ENCODE measurements at regions not wholly inside any gene's neighbourhood (a gene's known extent, or its start where the extent isn't known, plus 50 kb on each side); places are given as distances from the start of the nearest gene placed in this dataset.
"Not testable (repeated sequence)": the region's sequence is repeated elsewhere in the genome, so short reads cannot be mapped to it uniquely, and the experiment has no call there.

GRCh38 chr1:112855152-112855828, 100.7 kb downstream of the SLC16A1 start:
- intact Hi-C loops (cut with micrococcal nuclease) = no loop called here

GRCh38 chr1:112854368-112854984, 101.5 kb downstream of the SLC16A1 start:
- intact Hi-C loops (cut with micrococcal nuclease) = not testable (repeated sequence)

- intact Hi-C loops (cut with micrococcal nuclease) = not testable (repeated sequence)
Measured at GRCh38 chr1:112853915-112854314, 102.1 kb downstream of the SLC16A1 start.

DNA sequence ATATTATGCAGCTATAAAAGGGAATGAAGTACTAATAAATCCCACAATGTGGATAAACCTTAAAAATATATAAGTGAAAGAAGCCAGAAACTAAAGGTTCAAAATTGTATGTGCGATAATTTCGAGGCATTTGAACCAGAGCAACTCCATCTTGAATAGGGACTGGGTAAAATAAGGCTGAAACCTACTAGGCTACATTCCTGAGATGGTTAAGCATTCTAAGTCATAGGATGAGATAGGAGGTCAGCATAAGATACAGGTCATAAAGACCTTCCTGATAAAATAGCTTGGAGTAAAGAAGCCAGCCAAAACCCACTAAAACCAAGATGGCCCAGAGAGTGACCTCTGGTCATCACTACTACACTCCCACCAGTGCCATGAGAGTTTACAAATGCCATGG, 103.1 kb downstream of the SLC16A1 start:
- intact Hi-C loops (cut with micrococcal nuclease) = no loop called here

- intact Hi-C loops (cut with micrococcal nuclease) = no loop called here
Measured at GRCh38 chr1:112852276-112852675, 103.7 kb downstream of the SLC16A1 start.

- intact Hi-C loops (cut with micrococcal nuclease) = no loop called here
Measured at GRCh38 chr1:112850034-112850757, 105.8 kb downstream of the SLC16A1 start.

DNA sequence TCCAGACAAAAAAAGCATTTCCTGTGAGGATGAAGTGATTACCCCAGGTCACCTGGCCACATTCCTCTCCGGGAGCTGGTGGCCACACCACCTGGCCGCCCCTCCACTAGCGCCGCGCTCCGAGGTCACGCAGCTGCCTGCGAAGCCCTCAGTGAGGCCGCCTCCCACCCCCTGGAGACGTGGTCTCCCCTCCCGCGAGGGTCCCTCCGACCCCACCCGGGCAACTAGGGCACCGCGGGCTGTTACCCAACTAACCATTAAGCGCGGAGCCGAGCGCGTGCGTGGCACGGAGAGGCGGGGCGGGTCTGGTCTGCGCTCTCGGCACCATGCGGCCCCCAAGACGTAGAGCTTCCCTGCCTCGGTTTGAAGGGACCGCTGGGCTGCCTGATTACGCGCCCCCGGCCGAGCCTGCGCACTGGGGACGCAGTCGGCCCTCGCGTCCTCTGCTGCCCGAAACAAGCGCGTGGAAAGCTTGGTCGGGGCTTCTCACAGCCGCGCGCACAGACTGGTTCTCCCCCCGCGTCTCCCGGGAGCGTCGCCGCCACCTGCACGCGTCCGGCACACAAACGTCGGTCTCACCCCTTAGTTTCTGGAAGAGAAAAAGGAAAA, 106.5 kb downstream of the SLC16A1 start:
- intact Hi-C loops (cut with micrococcal nuclease) = no loop called here

DNA sequence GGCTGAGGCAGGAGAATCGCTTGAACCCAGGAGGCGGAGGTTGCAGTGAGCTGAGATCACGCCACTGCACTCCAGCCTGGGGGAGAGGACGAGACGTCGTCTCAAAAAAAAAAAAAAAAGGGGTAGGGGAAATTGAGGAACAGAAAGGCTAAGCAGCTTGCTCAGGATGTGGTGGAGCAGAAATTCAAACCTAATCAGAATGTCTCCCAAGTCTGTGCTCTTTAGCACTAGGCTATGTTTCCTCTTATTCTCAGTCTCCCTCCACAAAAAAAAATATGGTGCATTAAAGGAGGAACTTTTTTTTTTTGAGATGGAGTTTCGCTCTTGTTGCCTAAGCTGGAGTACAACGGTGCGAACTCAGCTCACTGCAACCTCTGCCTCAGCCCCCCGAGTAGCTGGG, 114.2 kb downstream of the SLC16A1 start:
- intact Hi-C loops (cut with micrococcal nuclease) = no loop called here

- intact Hi-C loops (cut with micrococcal nuclease) = no loop called here
Measured at GRCh38 chr1:112840631-112841624, 115.1 kb downstream of the SLC16A1 start.

DNA sequence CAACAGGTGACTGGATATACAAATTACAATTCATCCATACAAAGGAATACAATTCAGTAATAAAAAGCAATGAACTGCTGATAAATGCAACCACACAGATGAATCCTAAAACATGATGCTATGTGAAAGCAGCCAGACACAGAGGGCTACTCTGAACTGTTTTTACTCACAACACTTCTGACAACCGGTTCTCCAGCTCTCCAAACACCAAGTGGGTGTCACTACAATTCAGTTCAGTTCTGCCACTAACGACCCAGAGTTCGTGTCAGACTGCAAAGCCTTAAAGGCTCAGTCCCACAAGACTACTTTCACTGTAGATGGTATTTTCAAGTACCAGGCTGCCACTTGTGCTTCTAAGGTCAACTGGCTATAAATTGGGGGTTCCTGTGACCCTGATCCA, 119.4 kb downstream of the SLC16A1 start:
- intact Hi-C loops (cut with micrococcal nuclease) = no loop called here

DNA sequence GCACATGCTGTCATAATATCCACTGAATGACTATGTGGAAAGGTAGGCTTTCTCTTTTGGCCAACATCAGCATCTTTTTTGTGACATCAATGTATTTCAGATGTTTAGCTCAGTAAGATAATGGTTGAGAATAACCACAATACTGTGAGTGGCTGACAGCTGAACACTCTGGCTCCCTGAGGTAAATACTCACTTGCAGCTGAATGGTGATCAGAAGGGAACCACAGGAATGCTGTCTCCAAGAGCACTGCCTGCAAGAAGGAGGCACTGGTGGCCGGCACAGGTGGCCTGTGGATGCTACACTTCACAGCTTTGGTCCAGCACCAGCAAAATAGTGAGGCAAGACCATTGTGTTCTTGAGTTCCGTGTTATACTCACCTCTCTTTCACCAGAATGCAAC, 118.7 kb upstream of the PPM1J start:
- intact Hi-C loops (cut with micrococcal nuclease) = no loop called here

GRCh38 chr1:112832259-112832658, 117.1 kb upstream of the PPM1J start:
- intact Hi-C loops (cut with micrococcal nuclease) = not testable (repeated sequence)

GRCh38 chr1:112829691-112830090, 114.6 kb upstream of the PPM1J start:
- intact Hi-C loops (cut with micrococcal nuclease) = not testable (repeated sequence)

DNA sequence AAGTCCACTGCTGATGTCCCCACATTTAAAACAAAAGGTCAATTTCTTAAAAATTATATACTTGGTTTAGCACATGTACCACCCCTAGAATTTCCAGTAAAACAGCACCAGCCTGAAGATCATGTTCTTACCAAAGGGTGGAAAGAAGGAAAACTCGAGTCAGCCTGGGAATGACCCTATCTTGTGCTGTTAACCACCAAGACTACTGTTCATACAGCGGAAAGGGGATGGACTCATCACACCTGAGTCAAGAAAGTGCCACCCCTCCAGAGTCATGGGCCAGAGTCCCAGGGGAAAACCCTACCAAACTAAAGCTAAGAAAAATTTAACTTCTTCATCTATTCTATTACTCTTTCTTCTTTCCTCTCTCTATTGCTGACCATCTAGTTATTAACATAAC, 113.6 kb upstream of the PPM1J start:
- intact Hi-C loops (cut with micrococcal nuclease) = no loop called here

DNA sequence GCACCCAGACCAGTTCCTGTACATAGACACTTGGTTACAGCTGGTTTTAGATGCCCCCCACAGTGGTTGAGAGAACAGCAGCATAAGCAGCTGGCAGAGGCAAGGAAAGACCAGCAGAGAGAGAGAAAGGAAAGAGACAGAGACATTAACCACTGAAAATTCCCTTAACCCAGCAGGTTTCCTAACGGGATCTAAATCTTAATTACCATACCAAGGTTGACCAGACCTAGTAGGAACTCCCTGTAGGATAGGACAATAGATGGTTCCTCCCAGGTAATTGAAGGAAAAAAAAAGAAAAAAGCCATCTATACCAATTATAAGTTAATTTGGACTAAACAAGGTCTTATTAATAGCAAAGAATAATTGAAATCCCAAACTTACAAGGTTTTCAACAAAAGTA, 112.3 kb upstream of the PPM1J start:
- intact Hi-C loops (cut with micrococcal nuclease) = not testable (repeated sequence)

DNA sequence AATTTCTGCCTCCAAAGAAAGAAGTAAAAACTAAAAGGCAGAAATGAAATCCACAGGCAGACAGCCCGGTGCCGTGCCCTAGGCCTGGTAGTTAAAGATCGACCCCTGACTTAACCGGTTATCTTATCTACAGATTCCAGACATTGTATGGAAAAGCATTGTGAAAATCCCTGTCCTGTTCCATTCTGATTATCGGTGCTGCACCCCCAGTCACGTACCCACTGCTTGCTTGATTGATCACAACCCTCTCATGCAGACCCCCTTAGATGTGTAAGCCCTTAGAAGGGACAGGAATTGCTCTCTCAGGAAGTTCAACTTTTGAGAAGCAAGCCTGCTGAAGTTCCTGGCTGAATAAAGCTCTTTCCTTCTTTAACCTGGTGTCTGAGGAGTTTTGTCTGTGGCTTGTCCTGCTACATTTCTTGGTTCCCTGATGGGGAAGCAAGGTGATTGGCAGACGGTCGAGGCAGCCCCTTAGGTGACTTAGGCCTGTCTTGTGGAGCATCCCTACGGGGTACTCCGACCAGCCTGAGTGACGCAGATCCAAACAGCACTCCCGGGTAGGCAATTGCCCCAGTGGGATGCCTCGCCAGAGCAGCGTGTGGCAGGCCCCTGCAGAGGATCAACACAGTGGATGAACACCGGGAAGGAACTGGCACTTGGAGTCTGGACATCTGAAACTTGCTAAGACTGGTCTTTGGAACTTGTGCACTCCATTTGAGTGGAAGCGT, 111.2 kb upstream of the PPM1J start:
- intact Hi-C loops (cut with micrococcal nuclease) = no loop called here

DNA sequence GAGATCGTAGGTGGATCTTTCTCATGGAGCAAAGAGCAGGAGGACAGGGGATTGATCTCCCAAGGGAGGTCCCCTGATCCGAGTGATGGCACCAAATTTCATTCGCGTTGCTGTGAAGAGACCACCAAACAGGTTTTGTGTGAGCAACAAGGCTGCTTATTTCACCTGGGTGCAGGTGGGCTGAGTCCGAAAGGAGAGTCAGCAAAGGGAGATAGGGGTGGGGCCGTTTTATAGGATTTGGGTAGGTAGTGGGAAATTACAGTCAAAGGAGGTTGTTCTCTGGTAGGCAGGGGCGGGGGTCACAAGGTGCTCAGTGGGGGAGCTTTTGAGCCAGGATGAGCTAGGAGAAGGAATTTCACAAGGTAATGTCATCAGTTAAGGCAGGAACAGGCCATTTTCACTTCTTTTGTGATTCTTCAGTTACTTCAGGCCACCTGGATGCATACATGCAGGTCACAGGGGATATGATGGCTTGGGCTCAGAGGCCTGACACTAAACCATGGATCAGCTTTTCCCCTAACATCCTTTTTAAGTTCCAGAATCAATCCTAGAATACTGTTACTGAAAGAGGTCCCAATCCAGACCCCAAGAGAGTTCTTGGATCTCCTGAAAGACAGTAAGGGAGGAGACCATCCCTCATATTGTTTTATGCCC, 110.6 kb upstream of the PPM1J start:
- intact Hi-C loops (cut with micrococcal nuclease) = not testable (repeated sequence)

DNA sequence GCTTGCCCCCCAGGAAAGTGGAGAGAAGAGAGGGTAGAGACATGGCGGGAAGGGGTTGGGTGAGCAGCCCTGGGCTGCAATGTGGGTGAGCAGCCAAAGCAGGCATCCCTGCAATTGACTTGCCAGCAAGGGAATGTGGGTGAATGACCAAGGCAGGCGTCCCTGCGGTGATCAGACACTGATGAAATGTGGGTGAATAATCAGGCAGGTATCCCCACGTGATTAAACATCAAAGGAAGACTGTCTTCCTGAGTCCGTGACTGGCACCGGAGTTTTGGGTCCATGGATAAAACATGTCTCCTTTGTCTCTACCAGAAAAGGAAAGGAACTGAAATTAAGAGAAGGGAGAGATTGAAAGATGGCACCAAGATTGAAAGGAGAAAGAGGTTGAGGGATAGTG, 109.9 kb upstream of the PPM1J start:
- intact Hi-C loops (cut with micrococcal nuclease) = not testable (repeated sequence)

- intact Hi-C loops (cut with micrococcal nuclease) = not testable (repeated sequence)
Measured at GRCh38 chr1:112821307-112822063, 106.4 kb upstream of the PPM1J start.

Measured in T-helper 2 cell treated with Interferon-gamma antibody and Interleukin-4, amounts not matched to agents 100 ng/mL and 5 ng/mL, for 36 hours (primary cell).